Coronary artery (tissue), 2 donors: ENCODE measurements at regions not wholly inside any gene's neighbourhood (a gene's known extent, or its start where the extent isn't known, plus 50 kb on each side); places are given as distances from the start of the nearest gene placed in this dataset.
"Not testable (repeated sequence)": the region's sequence is repeated elsewhere in the genome, so short reads cannot be mapped to it uniquely, and the experiment has no call there.

Source experiments
- DNase-seq: peaks from one replicate; pipeline ENCODE4 v3.0.0-alpha.2; 2017; ENCODE audit warnings: low spot score
- H3K27ac ChIP-seq, 2 donors: fragments of 200-600 bp; sonication (generic); one replicate each; pipeline ENCODE4 v1.5.1; 2016 to 2019
- H3K4me3 ChIP-seq: fragments of 200-600 bp; sonication (generic); 2 replicates; pipeline ENCODE4 v1.5.1; 2016; ENCODE audit warnings: mild to moderate bottlenecking, moderate library complexity
- TF ChIP-seq, protein P1 (sequence below): fragments of 200-600 bp; sonication (generic); IDR thresholded peaks from one replicate; pipeline ENCODE4 v1.5.1; 2019; ENCODE audit warnings: antibody characterized with exemption

DNA sequence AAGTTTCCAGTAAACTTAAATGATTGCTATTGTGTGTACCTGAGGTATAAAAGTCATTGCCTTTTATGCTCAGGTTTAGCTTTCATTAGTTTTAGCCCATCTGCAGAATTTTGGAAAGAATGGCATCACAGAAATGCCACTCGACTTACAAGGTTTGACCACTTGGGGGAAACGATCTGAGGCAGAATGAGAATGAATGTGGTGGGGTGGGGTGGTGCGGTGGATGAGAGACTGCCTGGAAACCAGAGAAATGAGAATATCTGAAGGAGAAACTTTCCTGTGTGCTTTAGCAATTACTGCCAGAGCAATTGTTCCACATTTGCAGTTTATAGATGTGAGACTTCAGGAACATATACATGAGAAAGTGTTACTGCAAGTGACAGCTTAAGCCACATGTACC lies 225.4 kb upstream of the PDE3A start:
- no peak overlapping the region for H3K4me3 ChIP-seq
- no peak overlapping the region for H3K27ac ChIP-seq
- no peak for DNase-seq
- TF ChIP-seq, protein P1, sequence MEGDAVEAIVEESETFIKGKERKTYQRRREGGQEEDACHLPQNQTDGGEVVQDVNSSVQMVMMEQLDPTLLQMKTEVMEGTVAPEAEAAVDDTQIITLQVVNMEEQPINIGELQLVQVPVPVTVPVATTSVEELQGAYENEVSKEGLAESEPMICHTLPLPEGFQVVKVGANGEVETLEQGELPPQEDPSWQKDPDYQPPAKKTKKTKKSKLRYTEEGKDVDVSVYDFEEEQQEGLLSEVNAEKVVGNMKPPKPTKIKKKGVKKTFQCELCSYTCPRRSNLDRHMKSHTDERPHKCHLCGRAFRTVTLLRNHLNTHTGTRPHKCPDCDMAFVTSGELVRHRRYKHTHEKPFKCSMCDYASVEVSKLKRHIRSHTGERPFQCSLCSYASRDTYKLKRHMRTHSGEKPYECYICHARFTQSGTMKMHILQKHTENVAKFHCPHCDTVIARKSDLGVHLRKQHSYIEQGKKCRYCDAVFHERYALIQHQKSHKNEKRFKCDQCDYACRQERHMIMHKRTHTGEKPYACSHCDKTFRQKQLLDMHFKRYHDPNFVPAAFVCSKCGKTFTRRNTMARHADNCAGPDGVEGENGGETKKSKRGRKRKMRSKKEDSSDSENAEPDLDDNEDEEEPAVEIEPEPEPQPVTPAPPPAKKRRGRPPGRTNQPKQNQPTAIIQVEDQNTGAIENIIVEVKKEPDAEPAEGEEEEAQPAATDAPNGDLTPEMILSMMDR, result no peak

- H3K4me3 ChIP-seq, result no peak overlapping the region
- H3K27ac ChIP-seq, result no peak overlapping the region
- TF ChIP-seq, protein P1, result no peak
- DNase-seq, result no peak
These were observed 224.0 kb upstream of the PDE3A start for GRCh38 chr12:20144341-20144740.

DNA sequence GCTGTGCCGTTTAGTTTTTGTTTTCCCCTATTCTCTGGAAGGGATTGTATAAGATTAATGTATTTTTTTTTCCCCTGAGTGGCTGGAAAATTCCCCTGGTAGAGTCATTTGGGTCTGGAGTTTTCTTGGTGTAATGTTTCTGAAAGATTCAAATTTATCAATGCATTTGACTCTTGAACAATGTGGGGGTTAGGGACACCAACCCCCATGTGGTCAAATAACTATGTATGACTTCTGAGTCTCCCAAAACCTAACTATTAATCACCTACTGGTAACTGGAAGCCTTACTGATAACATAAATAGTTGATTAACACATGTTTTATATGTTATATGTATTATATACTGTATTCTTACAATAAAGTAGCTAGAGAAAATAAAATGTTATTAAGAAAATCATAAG lies 220.1 kb upstream of the PDE3A start:
- TF ChIP-seq, protein P1, result no peak
- H3K27ac ChIP-seq, result no peak overlapping the region
- no peak for DNase-seq
- no peak overlapping the region for H3K4me3 ChIP-seq

- TF ChIP-seq, protein P1, result no peak
- Histone ChIP-seq H3K27ac (no peak overlapping the region), H3K4me3 (no peak overlapping the region)
- no peak for DNase-seq
These were observed 217.4 kb upstream of the PDE3A start for GRCh38 chr12:20150835-20151422.

DNA sequence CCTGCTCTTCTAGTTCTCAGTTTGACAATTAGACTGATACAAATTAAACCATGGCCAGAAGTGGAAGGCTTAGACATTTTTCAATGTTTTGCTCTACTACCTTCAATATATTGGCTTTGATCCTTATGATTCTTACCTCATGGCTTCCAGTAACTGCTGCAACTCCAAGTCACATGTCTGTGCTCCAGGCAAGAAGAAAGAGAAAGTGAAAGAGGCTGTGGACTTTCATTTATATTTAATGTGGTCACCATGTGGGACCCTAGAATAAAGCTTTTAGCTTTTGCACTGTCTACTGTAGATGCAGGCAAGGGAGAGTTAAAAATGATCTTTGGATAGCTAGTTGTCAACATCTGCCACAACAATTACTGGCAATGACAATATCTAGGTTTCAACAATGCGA lies 214.3 kb upstream of the PDE3A start:
- no peak for DNase-seq
- H3K27ac ChIP-seq, result no peak overlapping the region
- peak overlapping the region; percentile 31 for H3K4me3 ChIP-seq
- TF ChIP-seq, protein P1, result no peak

DNA sequence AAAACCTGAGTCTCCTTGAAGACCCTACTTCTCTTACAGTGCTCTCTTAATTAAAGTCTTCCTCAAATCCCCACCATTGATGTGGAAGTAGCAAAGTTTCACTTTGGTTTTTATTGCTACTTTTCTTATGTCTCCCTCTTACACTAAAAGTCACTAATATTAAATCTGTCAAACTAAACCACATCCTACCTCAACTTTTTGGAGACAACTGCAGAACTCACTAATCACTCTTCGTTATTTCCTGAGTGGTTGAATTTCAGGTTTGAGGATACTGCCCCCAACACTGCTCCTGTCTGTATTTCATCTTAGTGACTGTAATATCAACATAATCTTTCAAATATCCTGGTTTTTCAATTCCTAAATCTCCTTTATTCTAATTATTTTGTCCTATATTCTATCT lies 213.0 kb upstream of the PDE3A start:
- H3K4me3 ChIP-seq, result no peak overlapping the region
- no peak for DNase-seq
- H3K27ac ChIP-seq, result no peak overlapping the region
- TF ChIP-seq, protein P1, result no peak

DNA sequence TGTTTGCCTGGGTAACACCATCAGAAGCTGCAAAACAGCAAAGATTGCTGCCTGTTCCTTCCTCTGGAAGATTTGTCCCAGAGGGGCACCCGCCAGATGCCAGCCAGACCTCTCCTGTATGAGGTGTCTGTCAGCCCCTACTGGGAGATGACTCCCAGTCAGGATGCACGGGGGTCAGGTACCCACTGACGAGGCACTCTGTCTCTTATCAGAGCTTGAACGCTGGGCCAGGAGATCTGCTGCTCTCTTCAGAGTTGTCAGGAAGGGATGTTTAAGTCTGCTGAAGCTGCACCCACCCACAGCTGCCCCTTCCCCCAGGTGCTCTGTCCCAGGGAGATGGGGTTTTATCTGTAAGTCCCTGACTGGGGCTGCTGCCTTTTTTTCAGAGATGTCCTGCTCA lies 207.4 kb upstream of the PDE3A start:
- not testable (repeated sequence) for H3K4me3 ChIP-seq, DNase-seq, H3K27ac ChIP-seq
